Stimulated activated CD8-positive, alpha-beta memory T cell treated with anti-CD3 and anti-CD28 coated beads, Interleukin-7, amount 100 ng/mL, for 48 hours (primary cell): ENCODE measurements at regions not wholly inside any gene's neighbourhood (a gene's known extent, or its start where the extent isn't known, plus 50 kb on each side); places are given as distances from the start of the nearest gene placed in this dataset.

Source experiments
- DNase-seq, 2 donors: peaks; one replicate each; pipeline ENCODE4 v3.0.0-alpha.2; 2020; ENCODE audit warnings: low read depth in 1 of 2; ENCODE audit errors: extremely low read depth in 1 of 2

- DNase-seq = no peak
Measured at GRCh38 chr1:25106976-25107642, 125.2 kb downstream of the SYF2 start.

GRCh38 chr1:25106352-25106751 is 126.0 kb downstream of the SYF2 start:
- peak in 1 of 2 donors; percentile 24 for DNase-seq

- DNase-seq = no peak
Measured at GRCh38 chr1:25105836-25106235, 126.5 kb downstream of the SYF2 start.

DNA sequence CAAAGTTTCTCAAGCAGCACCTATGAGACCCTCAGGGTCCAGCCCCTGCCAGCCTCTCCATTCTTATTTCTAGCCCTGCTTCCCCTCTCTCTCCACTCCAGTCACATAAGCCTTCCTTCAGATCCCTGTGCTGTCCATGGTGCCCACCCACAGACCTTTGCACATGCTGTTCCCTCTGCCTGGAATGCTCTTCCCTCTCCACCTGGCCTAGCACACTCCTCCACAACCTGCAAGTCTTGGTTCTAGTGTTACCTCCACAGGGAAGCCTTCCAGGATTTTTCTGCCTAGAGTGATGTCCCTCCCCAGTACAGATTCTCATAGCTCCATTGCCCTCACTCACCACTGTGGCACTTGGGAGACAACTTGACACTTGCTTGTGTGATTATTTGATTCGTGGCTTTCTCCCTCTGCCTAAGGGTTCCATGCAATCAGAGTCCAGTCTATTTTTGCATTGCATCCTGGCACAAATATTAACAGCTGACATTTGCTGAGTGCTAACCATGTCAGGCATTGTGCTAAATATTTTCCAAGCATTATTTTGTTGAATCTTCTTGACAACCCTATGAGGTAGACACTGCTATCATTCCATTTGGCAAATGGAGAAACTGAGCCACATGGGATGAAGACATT is 127.3 kb downstream of the SYF2 start:
- no peak for DNase-seq

DNA sequence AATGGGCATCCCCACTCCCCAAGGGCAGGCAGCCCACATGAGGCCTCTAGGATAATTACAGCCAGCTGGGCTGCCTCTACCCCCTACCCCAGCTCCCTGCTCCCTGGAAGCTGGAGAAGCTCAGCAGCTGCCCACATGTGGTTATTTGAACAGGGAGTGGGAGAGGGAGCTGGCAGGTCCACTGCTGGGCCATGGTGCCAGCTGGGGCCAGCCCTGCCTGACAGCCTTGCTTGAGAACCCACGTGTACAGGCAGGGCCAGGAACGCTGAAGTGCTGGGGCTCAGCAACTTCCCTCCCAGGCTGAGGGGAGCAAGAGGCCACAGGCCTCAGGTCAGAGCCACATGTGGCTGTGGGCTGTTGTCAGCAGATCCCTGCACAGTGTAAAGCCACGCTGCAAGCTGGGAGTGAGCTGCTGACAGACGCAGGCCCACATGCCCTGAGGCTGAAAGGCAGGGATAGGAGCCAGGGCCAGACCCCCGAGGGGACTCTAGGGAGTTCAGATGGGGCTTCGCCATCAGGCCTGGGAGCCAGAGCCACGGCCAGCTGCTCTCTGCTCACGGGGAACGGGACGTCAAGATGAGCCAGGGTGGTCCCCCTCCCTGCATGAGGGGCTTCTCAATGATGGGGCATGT is 129.0 kb downstream of the SYF2 start:
- DNase-seq = no peak

GRCh38 chr1:25100151-25100833 is 132.0 kb downstream of the SYF2 start:
- no peak for DNase-seq

DNA sequence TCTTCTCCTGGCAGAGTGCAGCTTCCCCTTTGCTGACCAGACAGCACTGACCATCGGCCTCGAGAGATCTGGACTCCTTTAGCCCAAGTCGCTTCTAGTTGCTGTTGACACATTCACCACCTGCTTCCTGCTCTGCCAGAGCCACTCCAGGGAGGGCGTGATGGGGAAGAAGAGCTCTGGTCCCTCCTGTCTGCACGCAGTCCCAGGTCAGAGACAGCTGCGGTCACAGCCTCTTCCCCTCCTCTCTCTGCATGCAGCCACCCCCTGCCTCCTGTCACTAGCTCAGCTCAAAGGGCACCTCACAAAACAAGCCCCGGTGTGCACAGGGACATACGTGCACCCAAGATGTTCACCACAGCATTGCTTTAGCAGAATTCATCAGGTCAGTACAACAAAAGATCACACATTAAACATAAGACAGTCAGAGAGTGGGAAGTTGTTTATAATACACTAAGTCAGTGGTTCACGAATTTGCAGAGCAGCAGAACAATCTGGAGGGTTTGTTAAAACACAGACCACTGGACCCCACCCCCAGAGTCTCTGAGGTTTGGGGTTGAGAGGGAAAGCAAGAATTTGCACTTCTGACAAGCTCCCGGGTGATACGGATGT is 132.9 kb downstream of the SYF2 start:
- peak; percentile 41 to 63 for DNase-seq

DNA sequence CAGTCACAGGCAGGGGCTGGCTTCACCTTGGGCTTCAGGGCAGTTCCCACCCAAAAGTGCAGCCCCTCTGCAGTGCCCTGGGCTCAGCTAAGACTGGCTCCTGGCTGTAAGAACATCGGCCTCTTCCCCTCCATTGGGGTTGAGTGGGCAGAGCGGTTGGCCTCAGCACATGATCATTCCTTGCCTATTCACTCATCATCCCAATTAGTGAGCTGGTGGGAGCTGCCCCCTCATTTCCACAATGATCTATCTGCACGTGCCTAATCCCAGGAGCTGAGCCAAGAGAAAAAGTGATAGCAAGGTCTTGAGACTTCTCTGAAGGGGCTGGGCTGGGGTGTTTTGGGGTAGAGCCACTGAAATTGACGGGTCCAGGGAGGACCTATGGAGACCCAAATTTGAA is 133.6 kb downstream of the SYF2 start:
- no peak for DNase-seq

DNA sequence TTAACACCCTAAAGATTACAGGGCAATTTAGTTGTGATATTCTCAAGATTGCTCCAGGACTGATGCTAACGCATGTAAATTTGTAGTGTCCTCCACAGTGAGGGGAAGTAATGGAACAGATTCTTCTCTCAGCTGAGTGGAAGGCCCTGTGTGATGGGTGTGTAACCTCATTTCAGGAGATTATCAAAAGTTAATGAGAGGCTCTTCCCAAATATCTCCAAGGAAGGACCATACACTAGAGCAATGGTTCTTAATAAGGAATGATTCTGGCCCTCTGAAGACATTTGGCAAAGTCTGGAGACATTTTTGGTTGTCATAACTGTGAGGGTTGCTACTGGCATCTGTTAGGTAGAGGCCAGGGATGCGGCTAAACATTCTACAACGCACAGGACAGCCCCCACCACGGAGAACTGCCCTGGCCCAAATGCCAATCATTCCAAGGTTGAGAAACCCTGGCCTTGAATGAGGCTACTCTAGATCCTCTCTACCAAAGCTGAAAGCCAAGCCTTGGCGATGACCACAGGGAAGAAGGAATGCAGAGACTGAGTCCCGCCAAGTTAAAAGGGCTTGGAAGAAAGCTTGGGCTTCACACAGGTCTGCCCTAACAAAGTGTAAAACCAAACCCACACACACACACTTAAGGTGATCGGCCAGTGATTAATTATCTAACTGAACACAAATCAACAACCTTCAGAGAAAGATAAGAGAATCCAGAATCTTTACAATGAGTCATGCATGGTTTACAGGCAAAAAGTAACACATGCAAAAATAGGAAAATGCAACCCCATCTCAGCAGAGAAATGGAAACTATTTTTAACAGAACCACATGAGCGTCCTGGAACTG is 135.8 kb downstream of the SYF2 start:
- no peak for DNase-seq

GRCh38 chr1:25095635-25096200 is 136.6 kb downstream of the SYF2 start:
- no peak for DNase-seq

DNA sequence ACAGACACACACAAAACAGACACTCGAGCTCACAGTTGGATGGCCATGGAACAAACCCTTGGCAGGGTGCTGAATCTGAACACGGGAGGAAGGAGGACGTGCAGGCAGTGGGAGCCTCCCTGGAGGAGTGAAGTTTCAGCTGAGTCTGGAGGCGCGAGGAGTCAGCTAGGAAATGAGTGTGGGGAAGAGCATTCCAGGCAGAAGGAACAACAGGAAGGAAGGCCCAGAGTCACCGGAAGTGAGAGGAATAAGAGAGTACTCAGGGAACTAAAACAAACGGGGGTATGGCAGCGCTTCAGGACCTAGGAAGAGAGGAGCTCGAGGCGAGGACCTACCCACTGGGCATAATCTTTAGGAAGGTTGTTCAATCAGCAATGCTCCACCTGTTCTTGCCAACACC is 137.3 kb downstream of the SYF2 start:
- no peak for DNase-seq

DNA sequence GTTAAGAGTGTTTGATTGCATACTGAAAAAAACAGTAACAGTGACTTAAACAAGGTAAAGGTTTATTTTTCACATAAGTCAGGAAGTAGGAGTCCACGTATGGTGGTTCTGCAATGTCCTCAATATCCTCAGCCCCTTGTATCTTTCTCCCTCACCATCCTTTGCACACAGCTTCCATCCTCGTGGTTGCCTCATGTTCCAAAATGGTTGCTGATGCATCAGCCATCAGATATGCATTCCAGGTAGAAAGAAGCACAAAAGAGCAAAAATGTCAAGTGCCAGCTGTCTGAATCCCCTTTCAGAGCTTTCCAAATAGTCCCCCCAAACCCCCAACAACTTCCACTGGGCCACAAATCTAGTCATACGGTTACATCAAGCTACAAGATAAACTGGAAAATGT is 138.1 kb downstream of the SYF2 start:
- no peak for DNase-seq

- DNase-seq = no peak
Measured at GRCh38 chr1:25091658-25092057, 140.6 kb downstream of the SYF2 start.

DNA sequence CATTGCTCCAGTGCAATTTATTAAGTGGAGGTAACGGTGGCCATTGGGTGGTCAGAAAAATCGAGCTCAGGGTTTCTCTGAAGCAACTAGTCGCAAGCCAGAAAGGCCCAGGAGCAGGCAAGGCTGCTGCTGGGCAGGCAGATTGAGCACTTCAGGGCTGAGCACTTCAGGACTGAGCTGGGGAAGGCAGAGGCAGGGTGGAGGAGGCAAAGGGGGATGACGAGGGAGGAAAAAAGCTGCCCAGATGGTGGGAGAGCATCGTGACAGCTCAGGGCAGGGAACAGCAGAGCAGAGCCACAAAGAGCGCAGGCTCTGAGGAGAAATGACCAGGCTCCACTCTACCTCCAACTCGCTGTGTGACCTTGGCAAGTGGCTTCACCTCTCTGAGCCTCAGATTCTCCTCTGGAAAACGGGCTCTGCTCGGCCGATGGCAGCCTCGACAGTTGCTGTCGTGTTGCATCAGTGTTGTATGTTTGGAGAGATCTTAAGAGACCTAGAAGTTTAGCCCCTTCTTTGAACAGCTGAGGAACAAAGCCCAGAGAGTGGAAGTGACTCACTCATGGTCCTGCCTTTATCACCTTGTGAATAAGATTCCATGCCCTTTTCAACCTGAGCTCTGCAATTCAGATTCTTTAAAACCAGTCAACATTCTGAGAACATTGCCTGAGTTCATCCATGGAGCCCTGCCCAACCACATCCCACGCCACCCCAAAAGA is 141.4 kb downstream of the SYF2 start:
- DNase-seq = no peak

- DNase-seq = no peak
Measured at GRCh38 chr1:25089772-25090171, 142.5 kb downstream of the SYF2 start.

DNA sequence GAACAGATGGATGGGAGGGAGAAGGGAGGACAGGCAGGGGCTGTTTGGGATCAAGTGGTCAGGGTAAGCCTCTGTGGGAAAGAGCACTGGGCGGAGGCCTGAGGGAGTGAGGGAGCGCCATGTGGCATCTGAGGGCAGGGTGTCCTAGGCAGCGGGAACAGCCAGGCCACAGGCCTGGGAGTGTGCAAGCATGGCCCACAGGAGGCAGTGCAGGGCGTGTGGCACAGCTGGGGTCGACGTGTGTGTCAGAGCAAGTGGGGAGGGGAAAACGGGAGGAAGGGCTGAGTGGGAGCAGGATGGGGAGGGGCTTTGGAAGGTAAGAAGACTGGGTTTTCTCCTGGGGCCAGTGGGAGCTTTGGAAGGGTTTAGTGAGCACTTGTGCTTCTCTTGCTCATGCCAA is 143.4 kb downstream of the SYF2 start:
- DNase-seq = no peak

DNA sequence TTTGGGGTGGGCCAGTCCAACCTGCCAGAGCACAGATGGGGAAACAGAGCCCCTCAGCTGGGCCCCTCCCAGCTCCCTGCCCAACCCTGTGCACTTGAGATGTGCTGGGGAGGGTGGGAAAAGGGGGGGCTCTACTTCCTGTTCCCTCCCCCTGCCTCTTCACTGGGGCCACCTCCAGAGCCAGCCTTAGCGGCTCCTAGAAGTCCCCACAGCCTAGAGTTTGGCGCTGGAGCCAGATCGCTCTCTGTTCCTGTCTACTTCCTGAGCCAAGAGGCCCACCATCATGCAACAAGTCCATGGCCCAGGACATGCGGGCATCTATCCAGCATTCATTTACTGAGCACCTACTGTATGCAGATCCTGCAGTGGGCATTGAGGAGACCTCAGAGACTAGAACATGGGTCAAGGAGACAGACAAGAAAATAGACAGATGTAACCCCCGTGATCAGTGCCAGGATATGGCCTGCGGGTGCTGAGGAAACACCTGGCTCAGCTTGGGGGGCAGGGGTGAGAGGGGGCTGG is 144.1 kb downstream of the SYF2 start:
- DNase-seq = no peak

DNA sequence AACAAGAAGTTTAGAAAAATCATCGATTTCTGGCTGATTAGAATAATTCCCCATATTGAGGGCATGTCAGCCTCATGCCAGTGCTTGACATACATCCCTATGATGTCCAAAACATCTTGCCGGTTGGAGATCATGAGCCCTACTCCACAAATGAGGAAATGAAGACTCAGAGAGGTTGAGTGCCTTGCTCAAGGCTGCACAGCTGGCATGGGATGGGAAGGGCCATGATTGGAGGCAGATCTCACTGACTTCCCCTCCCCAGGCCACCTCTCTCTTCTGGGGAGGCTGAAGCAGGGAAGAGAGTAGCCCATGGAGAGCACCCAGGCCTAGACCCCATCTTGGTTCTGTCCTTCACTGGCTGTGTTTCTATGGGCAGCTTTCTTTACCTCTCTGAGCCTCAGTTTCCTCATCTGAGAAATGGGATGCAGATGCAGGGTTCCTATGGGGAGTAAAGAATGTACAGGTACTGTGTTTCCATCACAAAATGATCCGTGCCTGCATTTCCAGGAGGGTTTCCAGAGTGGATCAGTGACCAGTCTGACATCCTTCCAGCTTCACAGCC is 145.7 kb downstream of the SYF2 start:
- no peak for DNase-seq

DNA sequence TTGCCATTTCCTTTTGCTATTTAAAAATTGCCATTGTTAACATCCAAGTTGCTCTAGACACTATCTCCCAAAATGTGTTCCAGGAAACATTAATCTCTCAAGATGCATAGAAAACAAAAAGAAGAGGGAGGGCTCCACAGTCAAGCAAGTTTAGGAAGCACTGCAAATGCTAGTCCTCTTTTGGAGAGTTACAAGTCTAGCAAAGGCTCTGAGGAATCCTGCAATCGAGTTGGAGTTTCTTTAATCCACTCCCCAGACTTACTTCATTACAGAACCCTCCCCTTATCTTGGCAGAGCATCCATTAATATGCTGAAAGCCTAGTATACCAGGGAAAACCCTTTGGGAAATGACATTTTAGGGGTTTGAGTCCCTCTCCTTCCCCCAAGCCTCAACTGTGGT is 147.9 kb downstream of the SYF2 start:
- no peak for DNase-seq
